H7 (cell line): ENCODE measurements at regions not wholly inside any gene's neighbourhood (a gene's known extent, or its start where the extent isn't known, plus 50 kb on each side); places are given as distances from the start of the nearest gene placed in this dataset.

ENCODE experiments used
- DNase-seq: peaks from one replicate; pipeline ENCODE4 v3.0.0; 2012
- H3K27me3 ChIP-seq: 2 replicates; pipeline ENCODE4 v1.6.0; 2011; ENCODE audit warnings: mild to moderate bottlenecking, low read length; ENCODE audit not compliant: control insufficient read depth, insufficient read depth
- H3K36me3 ChIP-seq: replicated peaks from 2 replicates; pipeline ENCODE4 v1.5.1; 2011; ENCODE audit warnings: low read length; ENCODE audit not compliant: control insufficient read depth, insufficient read depth
- H3K4me3 ChIP-seq: 2 replicates; pipeline ENCODE4 v1.5.1; 2011; ENCODE audit warnings: low read depth, mild to moderate bottlenecking, control low read depth, low read length, moderate library complexity; ENCODE audit not compliant: insufficient read depth

DNA sequence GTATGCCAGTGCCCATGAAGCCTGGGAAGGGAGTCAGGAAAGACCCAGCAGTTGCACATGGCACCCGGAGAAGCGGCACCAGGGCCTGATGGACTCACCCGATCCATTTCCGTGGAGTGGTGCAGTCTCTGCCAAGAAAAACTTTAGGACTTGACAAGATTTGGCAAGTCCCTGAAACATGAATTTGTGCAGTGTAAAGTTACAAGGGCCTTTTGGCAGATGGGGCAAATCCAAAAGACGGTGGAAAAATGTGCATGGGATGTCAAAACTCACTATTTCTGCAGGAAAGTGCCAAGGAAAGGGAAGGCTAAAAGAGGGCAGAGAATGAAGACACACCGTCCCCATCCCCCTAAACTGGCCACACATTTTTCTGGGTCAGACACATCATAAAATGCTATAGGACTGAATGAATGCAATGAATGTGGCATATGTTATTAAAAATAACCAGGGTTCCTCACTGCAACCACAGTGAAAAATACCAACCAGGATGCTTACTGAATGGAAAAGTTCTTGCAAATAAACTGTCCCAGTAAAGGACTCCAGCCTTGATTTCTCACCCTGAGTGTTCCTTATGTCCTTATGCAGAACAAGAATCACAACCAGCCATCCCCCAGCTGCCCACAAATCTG, 173.5 kb upstream of the SIX2 start:
- Histone ChIP-seq H3K27me3 (no peaks in the 10 kb centered on the region), H3K4me3 (no peak overlapping the region), H3K36me3 (no peaks in the 10 kb centered on the region)
- no peak for DNase-seq

DNA sequence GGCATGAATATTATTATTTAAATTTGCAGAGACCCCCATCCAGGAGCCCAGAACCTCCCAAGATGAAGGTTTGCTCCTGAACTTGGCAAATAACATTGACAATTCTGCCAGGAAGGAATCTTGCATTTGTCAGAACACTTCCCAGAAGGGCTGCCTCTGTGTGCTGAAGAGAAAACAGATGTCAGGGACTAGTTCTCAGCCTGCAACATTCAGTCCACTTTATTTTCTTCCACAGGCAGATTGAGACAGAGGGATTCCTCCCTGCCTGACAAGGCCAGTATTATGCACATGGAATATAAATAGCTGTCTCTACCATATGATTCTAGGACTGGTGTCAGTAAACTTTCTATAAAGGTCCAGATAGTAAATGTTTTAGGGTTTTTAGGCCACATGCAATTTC, 171.5 kb upstream of the SIX2 start:
- H3K36me3 ChIP-seq = no peaks in the 10 kb centered on the region
- DNase-seq = no peak
- H3K4me3 ChIP-seq = no peak overlapping the region
- no peaks in the 10 kb centered on the region for H3K27me3 ChIP-seq

DNA sequence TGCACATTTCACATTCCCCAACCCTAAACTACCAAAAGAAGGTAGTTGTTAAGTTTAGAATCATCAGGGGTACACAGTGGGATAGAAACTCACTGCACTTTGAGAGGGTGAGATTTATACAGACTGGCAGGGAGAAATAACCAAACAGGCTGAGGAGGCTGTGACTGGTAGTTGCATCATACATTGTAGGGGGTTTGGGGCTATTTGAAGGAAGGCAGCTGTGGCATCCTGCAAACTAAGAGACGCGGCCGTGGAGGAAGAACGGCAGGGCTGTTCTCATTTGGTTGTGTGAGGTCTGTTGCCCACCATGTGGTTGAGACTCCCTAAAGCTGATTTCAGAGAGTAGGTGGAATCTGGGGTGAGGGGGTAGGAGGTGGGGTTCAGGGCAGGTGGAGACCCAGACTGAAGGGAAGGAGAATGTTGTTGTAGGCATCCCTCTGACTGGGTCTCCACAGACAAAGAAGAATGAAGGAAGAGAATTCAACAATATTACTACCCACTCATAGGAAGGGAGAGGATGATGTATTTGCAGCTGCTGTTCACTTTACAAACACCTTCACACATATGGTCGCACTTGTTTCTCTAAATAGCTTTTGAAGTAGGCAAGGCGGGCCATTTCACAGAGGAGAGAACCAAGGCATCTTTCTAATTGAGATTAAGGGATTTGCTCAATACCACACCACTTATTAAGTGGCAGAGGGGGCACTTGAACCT, 170.9 kb upstream of the SIX2 start:
- H3K36me3 ChIP-seq = no peaks in the 10 kb centered on the region
- no peaks in the 10 kb centered on the region for H3K27me3 ChIP-seq
- no peak overlapping the region for H3K4me3 ChIP-seq
- no peak for DNase-seq

DNA sequence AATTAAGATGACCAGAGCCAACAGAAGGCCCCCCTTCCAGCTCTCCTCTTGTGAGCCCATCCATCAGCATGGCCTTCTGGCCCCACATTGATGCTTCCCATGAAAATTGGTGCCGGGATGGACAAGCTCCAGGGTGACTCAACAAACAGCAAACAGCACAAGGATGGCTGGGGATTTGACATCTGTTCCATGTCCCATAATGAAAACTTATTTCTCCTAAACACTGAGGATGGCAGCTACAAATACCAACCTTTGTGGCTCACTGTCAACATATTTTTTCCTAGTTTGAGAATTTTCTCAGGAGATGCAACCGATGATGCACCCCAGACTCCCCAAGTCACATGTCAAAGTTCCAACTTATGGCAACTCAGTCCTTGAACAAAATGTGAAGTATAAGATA, 169.6 kb upstream of the SIX2 start:
- Histone ChIP-seq H3K36me3 (no peaks in the 10 kb centered on the region), H3K4me3 (no peak overlapping the region), H3K27me3 (no peaks in the 10 kb centered on the region)
- DNase-seq = no peak

DNA sequence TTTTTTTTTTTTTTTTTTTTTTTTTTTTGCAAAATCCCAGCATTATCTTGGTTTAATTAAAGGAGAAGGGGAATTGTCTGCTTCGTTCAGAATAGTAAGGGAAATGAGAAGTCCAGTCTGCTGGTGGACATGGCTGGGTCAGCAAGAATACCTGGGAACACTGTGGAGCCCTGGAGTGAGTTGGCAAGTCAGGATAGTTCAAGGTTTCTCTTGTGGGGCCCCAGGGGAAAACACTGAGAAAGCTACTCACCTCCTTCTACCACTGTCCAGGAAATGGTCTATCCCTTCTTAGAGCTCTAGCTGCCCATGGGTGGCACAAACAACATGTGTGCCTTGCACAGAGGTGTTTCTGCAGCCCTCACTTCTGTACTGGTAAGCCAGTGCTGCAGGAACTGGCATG, 169.1 kb upstream of the SIX2 start:
- 0 out of 2 replicates have a peak, but pooled peaks cover under 1% of the 10 kb centered on the region for H3K27me3 ChIP-seq
- DNase-seq = no peak

DNA sequence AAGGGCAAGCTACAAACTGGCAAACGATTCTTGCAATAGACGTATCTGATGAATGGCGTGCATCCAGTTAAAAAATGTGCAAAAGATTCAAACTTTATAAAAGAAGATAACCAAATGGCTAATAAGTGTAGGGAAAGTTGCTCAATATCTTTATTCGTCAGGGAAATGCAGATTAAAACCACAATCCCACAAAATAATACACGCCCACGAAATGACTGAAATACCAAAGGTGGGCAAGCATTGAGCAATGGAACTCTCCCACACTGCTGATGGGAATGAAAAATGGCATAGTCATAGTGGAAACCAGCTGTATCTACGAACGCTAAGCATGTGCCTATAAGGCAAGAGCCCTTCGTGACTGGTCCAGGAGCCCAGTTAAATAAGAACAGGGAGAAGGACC, 168.6 kb upstream of the SIX2 start:
- no peak overlapping the region for H3K4me3 ChIP-seq
- no peaks in the 10 kb centered on the region for H3K36me3 ChIP-seq
- no peak for DNase-seq
- H3K27me3 ChIP-seq = 0 out of 2 replicates have a peak, but pooled peaks cover 1% of the 10 kb centered on the region

More for the DNA sequence above, 169.1 kb upstream of the SIX2 start:
- H3K4me3 ChIP-seq = no peak overlapping the region
- H3K36me3 ChIP-seq = no peaks in the 10 kb centered on the region

DNA sequence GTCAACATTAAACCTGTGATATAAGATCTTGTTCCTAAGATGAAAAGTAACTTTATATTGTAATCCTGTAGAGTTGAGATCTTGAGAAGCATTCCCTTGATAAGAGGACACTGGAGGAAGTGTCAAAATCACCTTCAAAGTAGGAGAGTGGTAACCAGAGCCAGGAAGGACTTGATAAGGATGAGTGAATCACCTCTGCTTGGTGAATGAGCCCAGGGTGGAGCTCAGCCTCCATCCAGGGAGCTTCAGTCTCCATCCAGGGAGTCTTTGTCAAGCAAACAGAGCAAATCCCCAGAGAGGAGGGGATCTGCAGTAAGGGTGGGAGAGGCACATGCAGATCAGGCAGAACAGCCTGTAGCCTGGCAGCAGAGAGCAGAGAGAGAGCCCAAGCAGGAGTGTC, 167.1 kb upstream of the SIX2 start:
- Histone ChIP-seq H3K4me3 (no peak overlapping the region), H3K27me3 (peaks cover 4% of the 10 kb centered on the region), H3K36me3 (no peaks in the 10 kb centered on the region)
- DNase-seq = no peak

DNA sequence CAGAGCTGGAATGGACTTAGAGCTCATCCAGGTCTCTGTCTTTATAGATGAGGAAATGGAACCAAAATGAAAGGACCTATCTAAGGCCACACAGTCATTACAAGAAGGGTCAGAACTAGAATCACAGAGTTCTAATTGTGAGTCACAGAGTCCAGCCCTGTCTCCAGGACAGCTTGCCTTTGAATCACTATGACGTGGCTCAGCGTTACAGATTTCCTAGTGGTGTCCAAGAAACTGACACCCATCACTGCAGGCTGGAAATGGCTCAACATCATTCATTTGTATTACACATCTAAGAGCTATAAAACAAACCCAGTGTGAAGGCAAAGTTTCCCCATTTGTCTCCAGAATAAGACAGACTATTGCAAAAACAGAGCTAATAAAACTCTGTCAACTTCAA, 164.3 kb upstream of the SIX2 start:
- no peaks in the 10 kb centered on the region for H3K36me3 ChIP-seq
- peaks cover 31% of the 10 kb centered on the region for H3K27me3 ChIP-seq
- no peak overlapping the region for H3K4me3 ChIP-seq
- no peak for DNase-seq

DNA sequence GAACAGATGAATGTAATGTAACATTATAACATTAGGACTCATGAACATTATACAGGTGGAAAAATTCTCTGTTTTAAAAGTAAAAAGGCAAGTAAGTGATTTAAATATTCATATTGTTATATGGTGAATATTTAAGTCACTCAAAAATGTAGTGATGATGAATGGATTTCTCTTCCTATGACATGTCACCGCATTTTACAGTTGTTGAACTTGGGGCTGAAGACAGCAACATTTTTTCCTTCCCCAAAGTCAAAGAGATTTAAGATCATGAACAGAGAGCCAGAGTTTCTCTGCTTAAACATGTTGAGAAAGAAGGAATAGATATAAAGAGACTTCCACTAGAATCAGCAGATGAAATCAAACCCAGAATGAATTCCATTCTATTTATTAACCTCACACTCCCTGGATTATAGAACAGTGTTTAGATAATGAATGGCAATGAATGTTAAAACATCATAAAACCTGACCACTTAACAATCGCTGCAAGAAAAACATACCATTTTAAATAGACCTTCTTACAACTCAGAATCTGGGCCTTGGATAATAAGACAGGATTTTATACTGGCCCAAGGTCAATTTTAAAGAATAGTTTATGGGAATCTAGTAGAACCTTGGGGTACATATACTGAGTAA, 163.6 kb upstream of the SIX2 start:
- H3K36me3 ChIP-seq = no peaks in the 10 kb centered on the region
- no peak for DNase-seq
- peaks cover 38% of the 10 kb centered on the region for H3K27me3 ChIP-seq
- H3K4me3 ChIP-seq = no peak overlapping the region

DNA sequence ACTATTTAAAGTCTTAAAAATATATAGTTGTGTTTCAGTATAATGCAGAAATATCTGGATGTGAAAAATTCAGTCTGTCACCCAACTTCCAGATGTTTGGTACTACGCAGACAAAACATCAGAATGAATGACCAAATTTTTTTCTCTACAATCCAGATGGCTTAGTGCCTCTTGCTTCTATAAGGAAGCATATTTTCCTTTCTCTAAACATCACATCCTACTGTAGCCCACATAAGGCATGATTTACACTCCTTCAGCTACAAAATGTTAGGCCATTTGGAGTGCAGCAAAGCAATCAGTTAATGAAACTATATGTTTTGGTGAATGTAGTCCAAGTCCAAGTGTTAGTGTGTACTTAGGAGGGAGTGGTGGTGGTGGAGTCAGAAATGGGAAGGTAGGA, 162.9 kb upstream of the SIX2 start:
- Histone ChIP-seq H3K36me3 (no peaks in the 10 kb centered on the region), H3K27me3 (peaks cover 45% of the 10 kb centered on the region)
- no peak for DNase-seq

DNA sequence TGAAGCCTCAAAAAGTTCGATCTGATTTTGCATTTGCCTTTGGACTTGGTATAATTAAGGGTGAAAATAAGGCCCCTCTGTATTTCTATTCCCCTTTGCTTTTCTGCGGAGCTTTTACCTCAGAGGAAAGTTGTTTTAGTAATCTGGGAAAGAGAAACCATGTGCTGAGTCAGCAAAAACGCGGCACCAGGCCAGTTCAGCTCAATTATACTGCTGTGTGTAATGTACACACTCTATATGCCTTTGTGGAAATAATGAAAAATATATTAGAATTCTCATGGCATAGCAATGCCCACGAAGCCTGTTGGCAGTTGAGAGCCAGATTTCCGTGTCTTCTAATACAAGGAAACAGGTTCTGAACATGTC, 161.9 kb upstream of the SIX2 start:
- Histone ChIP-seq H3K4me3 (no peak overlapping the region), H3K27me3 (peaks cover 50% of the 10 kb centered on the region)
- DNase-seq = no peak

More for the DNA sequence above, 162.9 kb upstream of the SIX2 start:
- H3K4me3 ChIP-seq = no peak overlapping the region

DNA sequence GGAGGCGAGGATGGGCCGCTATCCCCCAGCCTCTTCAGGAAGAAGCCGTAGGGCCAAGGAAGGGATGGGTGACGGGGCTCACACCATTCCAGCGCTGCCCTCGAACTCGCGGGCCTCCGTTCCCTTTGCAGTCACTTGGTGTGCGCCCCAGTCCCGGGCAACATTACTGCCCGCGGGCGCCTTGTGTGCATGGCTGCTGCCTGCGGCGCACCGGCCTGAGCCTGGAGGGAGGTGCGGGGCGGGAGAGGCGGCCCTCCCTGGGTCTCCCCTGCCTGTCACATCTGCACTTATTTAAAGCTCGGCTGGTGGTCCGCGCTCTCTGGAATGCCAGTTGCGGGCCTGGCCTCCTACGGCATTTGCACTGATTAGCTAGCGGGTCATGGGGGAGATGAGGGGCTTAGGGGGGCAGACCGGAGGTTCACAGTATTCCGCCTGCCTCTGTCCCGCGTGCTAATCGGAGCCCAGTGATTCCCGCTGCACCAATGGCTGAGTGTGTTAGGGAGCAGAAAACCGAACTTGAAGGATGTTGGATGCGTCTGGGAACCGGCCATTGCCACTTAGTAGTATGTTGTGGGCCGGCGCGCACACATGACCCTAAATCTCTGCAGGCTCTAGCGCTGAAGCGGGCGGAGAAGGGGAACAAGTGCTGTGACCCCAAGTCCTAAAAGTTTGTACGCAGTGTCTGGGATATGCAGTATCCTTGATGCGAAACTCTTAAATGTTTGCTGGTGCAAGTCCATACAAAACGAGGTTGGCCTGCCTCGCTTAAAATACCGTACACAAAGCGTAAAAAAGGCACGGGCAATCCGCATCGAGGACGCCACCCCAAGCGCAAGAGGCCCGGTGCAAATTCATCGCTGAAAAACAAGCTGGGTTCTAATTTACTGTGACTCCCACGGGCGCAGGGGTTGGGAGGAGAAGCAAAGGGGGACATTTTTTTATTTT, 161.2 kb upstream of the SIX2 start:
- peak; percentile 84 for DNase-seq
- Histone ChIP-seq H3K4me3 (peak overlapping the region; percentile 51), H3K27me3 (peaks cover 50% of the 10 kb centered on the region), H3K36me3 (no peaks in the 10 kb centered on the region)

More for the DNA sequence above, 161.9 kb upstream of the SIX2 start:
- no peaks in the 10 kb centered on the region for H3K36me3 ChIP-seq

DNA sequence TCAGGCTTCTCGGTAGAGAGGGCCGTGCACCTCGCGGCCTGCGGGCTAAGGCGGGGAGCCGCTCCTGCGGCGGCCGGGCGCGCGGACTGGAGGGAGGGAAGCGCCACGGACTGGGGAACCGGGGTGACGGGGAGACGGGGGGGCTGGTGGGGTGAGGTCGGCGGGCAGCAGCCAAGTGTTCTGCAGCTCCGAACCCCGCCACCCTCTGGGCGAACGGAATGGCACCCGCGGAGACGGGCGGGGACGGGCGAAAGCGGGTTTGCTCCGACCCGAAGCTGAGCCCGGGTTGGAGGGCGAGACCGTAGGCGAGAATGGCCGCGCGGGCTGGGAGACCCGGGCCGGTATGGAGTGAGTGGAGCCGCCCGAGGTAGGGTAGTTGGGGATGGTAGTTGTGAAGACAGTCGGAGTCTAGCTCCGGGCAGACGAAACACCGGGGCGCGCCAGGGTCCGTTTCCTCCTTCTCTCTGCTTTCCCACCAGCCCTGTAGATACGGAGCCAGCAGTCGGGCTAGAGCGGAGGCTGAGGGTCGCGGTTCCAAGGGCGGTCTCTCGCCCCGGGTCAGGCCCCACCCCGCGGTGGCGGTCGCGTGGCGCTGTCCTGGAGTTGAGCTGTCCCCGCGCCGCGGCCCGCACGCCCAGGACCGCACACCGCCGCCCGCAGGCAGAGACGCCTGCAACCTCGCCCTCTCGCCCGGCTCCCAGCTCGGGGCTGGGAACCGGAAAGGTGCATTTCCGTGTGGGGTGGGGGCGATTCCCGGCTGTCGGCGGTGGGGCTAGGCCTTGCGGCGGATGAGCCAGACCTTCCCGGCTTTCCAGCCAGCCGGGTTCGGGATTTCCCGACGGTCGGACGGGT, 160.3 kb upstream of the SIX2 start:
- H3K27me3 ChIP-seq = peaks cover 50% of the 10 kb centered on the region

More for the DNA sequence above, 160.3 kb upstream of the SIX2 start:
- peak overlapping the region; percentile 51 for H3K4me3 ChIP-seq
- DNase-seq = peak; percentile 87
- no peaks in the 10 kb centered on the region for H3K36me3 ChIP-seq
